ENCODE measurements at regions not wholly inside any gene's neighbourhood (a gene's known extent, or its start where the extent isn't known, plus 50 kb on each side); places are given as distances from the start of the nearest gene placed in this dataset.
"Not testable (repeated sequence)": the region's sequence is repeated elsewhere in the genome, so short reads cannot be mapped to it uniquely, and the experiment has no call there.

GRCh38 chr2:49335546-49335945 is 181.2 kb upstream of the FSHR start:
- H3K27me3 ChIP-seq (replicated peaks; ENCODE audit: insufficient read depth): no peaks in the 10 kb centered on the region
- DNase-seq: no peak
- no peaks in the 10 kb centered on the region for H3K9me2 ChIP-seq (ENCODE audit: insufficient read depth)
- H3K27ac ChIP-seq: no peak overlapping the region
- H3K79me2 ChIP-seq (ENCODE audit: insufficient read depth): no peaks in the 10 kb centered on the region
- no peak overlapping the region for H3K4me2 ChIP-seq (ENCODE audit: unreplicated experiment)
- no peak overlapping the region for H3K9ac ChIP-seq
- H3K36me3 ChIP-seq (ENCODE audit: low read depth): no peaks in the 10 kb centered on the region
- H2AFZ ChIP-seq: no peak overlapping the region
- in situ Hi-C loops (cut with MboI): no loop called here
- H3K4me1 ChIP-seq (ENCODE audit: insufficient read depth): no peaks in the 10 kb centered on the region
- H4K20me1 ChIP-seq (ENCODE audit: insufficient read depth): no peaks in the 10 kb centered on the region
- TF ChIP-seq EZH2 (IDR thresholded peaks at IDR 0.05; ENCODE audit: insufficient read depth, poor library complexity, severe bottlenecking) (no peak), EZH2phosphoT487 (IDR thresholded peaks at IDR 0.05; ENCODE audit: insufficient read depth, low read depth) (no peak)
- WGBS, 2 experiments (ENCODE audit: low coverage in 1 of 2, low lambda C conversion rate in 2 of 2, missing lambda C conversion rate in 2 of 2): 24 to 27% methylated on average over 5 of the region's 5 CpGs
- no peaks in the 10 kb centered on the region for H3K9me3 ChIP-seq (ENCODE audit: low read depth)
- H3F3A ChIP-seq (ENCODE audit: insufficient read depth): no peaks in the 10 kb centered on the region
- H3K4me3 ChIP-seq: no peak overlapping the region

DNA sequence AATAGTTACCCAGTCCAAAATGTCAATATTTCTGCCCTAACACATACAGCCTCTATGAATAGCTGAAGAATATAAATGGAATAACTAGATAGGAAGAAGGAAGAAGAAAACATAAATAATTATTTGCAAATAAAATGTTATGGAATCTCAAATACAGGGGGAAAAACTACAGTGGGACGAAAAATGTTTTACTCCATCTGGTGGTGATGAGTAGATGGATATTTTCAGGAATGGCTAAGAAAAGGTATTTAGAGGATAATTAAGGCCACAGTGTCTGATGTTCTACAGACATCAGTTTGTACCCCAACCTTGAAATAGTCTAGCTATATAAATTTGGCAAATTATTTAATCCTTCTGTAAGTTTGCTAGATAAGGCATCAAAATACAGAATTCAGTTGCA is 178.1 kb upstream of the FSHR start:
- in situ Hi-C loops (cut with MboI): no loop called here
- peak; percentile 0 for DNase-seq
- WGBS, 2 experiments (ENCODE audit: low coverage in 1 of 2, low lambda C conversion rate in 2 of 2, missing lambda C conversion rate in 2 of 2): 8 to 12% methylated on average over 1 of the region's 1 CpG

GRCh38 chr2:49318531-49318930 is 164.2 kb upstream of the FSHR start:
- no peak overlapping the region for H3K9ac ChIP-seq
- no peak overlapping the region for H2AFZ ChIP-seq
- H3K9me2 ChIP-seq (ENCODE audit: insufficient read depth): no peaks in the 10 kb centered on the region
- in situ Hi-C loops (cut with MboI): no loop called here
- H3K4me1 ChIP-seq (ENCODE audit: insufficient read depth): no peaks in the 10 kb centered on the region
- H4K20me1 ChIP-seq (ENCODE audit: insufficient read depth): no peaks in the 10 kb centered on the region
- no peak overlapping the region for H3K4me3 ChIP-seq
- no peaks in the 10 kb centered on the region for H3K79me2 ChIP-seq (ENCODE audit: insufficient read depth)
- DNase-seq: no peak
- no peak overlapping the region for H3K27ac ChIP-seq
- TF ChIP-seq EZH2phosphoT487 (IDR thresholded peaks at IDR 0.05; ENCODE audit: insufficient read depth, low read depth) (no peak), EZH2 (IDR thresholded peaks at IDR 0.05; ENCODE audit: insufficient read depth, poor library complexity, severe bottlenecking) (no peak)
- no peaks in the 10 kb centered on the region for H3K36me3 ChIP-seq (ENCODE audit: low read depth)
- H3K27me3 ChIP-seq (replicated peaks; ENCODE audit: insufficient read depth): no peaks in the 10 kb centered on the region
- H3K4me2 ChIP-seq (ENCODE audit: unreplicated experiment): no peak overlapping the region
- no peaks in the 10 kb centered on the region for H3K9me3 ChIP-seq (ENCODE audit: low read depth)
- 0 to 7% methylated on average over 1 of the region's 1 CpG for WGBS, 2 experiments (ENCODE audit: low coverage in 1 of 2, low lambda C conversion rate in 2 of 2, missing lambda C conversion rate in 2 of 2)
- no peaks in the 10 kb centered on the region for H3F3A ChIP-seq (ENCODE audit: insufficient read depth)

More for the DNA sequence above, 178.1 kb upstream of the FSHR start:
- H3K36me3 ChIP-seq (ENCODE audit: low read depth): no peaks in the 10 kb centered on the region
- no peaks in the 10 kb centered on the region for H3K4me1 ChIP-seq (ENCODE audit: insufficient read depth)
- no peak overlapping the region for H3K27ac ChIP-seq
- no peaks in the 10 kb centered on the region for H3K9me3 ChIP-seq (ENCODE audit: low read depth)
- no peaks in the 10 kb centered on the region for H3K27me3 ChIP-seq (replicated peaks; ENCODE audit: insufficient read depth)
- no peak overlapping the region for H3K9ac ChIP-seq
- no peak for TF ChIP-seq EZH2 (IDR thresholded peaks at IDR 0.05; ENCODE audit: insufficient read depth, poor library complexity, severe bottlenecking)
- no peak for TF ChIP-seq EZH2phosphoT487 (IDR thresholded peaks at IDR 0.05; ENCODE audit: insufficient read depth, low read depth)
- no peaks in the 10 kb centered on the region for H3K9me2 ChIP-seq (ENCODE audit: insufficient read depth)
- no peaks in the 10 kb centered on the region for H3F3A ChIP-seq (ENCODE audit: insufficient read depth)
- no peaks in the 10 kb centered on the region for H3K79me2 ChIP-seq (ENCODE audit: insufficient read depth)
- no peak overlapping the region for H3K4me2 ChIP-seq (ENCODE audit: unreplicated experiment)
- H4K20me1 ChIP-seq (ENCODE audit: insufficient read depth): no peaks in the 10 kb centered on the region
- H3K4me3 ChIP-seq: no peak overlapping the region
- H2AFZ ChIP-seq: no peak overlapping the region

DNA sequence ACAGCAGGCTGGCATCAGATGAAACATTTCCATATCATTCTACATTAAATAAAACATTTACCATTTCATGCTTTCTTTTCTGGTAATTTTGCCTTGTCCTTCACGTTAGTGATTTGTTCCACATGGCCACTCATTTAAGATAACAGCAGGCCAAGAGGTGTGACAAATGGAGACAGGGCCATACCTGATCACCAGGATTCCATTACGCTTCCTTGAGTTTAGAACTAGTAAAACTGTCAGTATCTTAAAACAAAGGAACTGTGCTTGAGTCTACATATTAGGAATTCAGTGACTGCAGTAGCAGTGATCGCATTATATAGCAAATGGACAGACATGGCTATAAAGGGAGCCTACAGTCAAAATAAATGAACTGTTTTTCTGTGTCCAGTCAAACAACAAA is 155.1 kb upstream of the FSHR start:
- Histone ChIP-seq H3K4me1 (ENCODE audit: insufficient read depth) (no peaks in the 10 kb centered on the region), H4K20me1 (ENCODE audit: insufficient read depth) (no peaks in the 10 kb centered on the region), H3K4me2 (ENCODE audit: unreplicated experiment) (no peak overlapping the region), H3K36me3 (ENCODE audit: low read depth) (no peaks in the 10 kb centered on the region), H2AFZ (no peak overlapping the region), H3K27me3 (replicated peaks; ENCODE audit: insufficient read depth) (no peaks in the 10 kb centered on the region), H3K79me2 (ENCODE audit: insufficient read depth) (no peaks in the 10 kb centered on the region), H3K9ac (no peak overlapping the region), H3K9me3 (ENCODE audit: low read depth) (no peaks in the 10 kb centered on the region), H3K9me2 (ENCODE audit: insufficient read depth) (no peaks in the 10 kb centered on the region), H3K27ac (no peak overlapping the region), H3F3A (ENCODE audit: insufficient read depth) (no peaks in the 10 kb centered on the region), H3K4me3 (no peak overlapping the region)
- WGBS, 2 experiments (ENCODE audit: low coverage in 1 of 2, low lambda C conversion rate in 2 of 2, missing lambda C conversion rate in 2 of 2): 17 to 22% methylated on average over 3 of the region's 3 CpGs
- in situ Hi-C loops (cut with MboI): no loop called here
- TF ChIP-seq EZH2phosphoT487 (IDR thresholded peaks at IDR 0.05; ENCODE audit: insufficient read depth, low read depth): no peak
- TF ChIP-seq EZH2 (IDR thresholded peaks at IDR 0.05; ENCODE audit: insufficient read depth, poor library complexity, severe bottlenecking): no peak
- DNase-seq: no peak

DNA sequence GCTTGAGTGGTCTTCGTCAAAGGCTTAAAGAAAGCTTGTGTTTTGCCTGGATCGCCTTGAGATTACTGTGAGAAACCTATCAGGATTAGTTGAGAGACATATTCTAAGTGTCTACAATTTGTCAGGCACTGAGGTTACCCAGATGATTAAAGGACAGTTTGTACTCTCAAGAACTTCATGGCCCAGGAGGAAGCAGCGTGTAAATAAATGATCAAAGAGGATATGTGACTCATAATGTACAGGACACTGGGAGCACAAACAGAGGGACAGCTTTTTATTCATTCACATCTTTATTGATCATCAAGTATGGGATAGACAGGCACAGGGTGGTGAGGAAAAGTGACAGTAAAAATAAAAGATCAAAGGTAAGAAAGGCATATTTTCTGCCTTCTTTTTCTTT is 152.6 kb upstream of the FSHR start:
- in situ Hi-C loops (cut with MboI): no loop called here
- no peaks in the 10 kb centered on the region for H3K9me3 ChIP-seq (ENCODE audit: low read depth)
- H3K4me2 ChIP-seq (ENCODE audit: unreplicated experiment): no peak overlapping the region
- H3K9me2 ChIP-seq (ENCODE audit: insufficient read depth): no peaks in the 10 kb centered on the region
- H3K79me2 ChIP-seq (ENCODE audit: insufficient read depth): no peaks in the 10 kb centered on the region
- DNase-seq: no peak
- TF ChIP-seq EZH2 (IDR thresholded peaks at IDR 0.05; ENCODE audit: insufficient read depth, poor library complexity, severe bottlenecking) (no peak), EZH2phosphoT487 (IDR thresholded peaks at IDR 0.05; ENCODE audit: insufficient read depth, low read depth) (no peak)
- H3K27ac ChIP-seq: no peak overlapping the region
- no peak overlapping the region for H3K9ac ChIP-seq
- H3K4me3 ChIP-seq: no peak overlapping the region
- H3F3A ChIP-seq (ENCODE audit: insufficient read depth): no peaks in the 10 kb centered on the region
- H3K4me1 ChIP-seq (ENCODE audit: insufficient read depth): no peaks in the 10 kb centered on the region
- H4K20me1 ChIP-seq (ENCODE audit: insufficient read depth): no peaks in the 10 kb centered on the region
- WGBS, 2 experiments (ENCODE audit: low coverage in 1 of 2, low lambda C conversion rate in 2 of 2, missing lambda C conversion rate in 2 of 2): 14 to 20% methylated on average over 3 of the region's 3 CpGs
- no peaks in the 10 kb centered on the region for H3K27me3 ChIP-seq (replicated peaks; ENCODE audit: insufficient read depth)
- no peaks in the 10 kb centered on the region for H3K36me3 ChIP-seq (ENCODE audit: low read depth)
- no peak overlapping the region for H2AFZ ChIP-seq

- H3K4me3 ChIP-seq; H3K9ac ChIP-seq; H4K20me1 ChIP-seq (ENCODE audit: insufficient read depth); H2AFZ ChIP-seq; in situ Hi-C loops (cut with MboI); H3K9me2 ChIP-seq (ENCODE audit: insufficient read depth); DNase-seq; H3K36me3 ChIP-seq (ENCODE audit: low read depth); H3K27ac ChIP-seq; H3F3A ChIP-seq (ENCODE audit: insufficient read depth); H3K27me3 ChIP-seq (replicated peaks; ENCODE audit: insufficient read depth); H3K9me3 ChIP-seq (ENCODE audit: low read depth); H3K4me1 ChIP-seq (ENCODE audit: insufficient read depth); H3K4me2 ChIP-seq (ENCODE audit: unreplicated experiment); H3K79me2 ChIP-seq (ENCODE audit: insufficient read depth): not testable (repeated sequence)
- WGBS, 2 experiments (ENCODE audit: low coverage in 1 of 2, low lambda C conversion rate in 2 of 2, missing lambda C conversion rate in 2 of 2): 21 to 22% methylated on average over 5 of the region's 5 CpGs
Observed at GRCh38 chr2:49298693-49299092, 144.4 kb upstream of the FSHR start.
